K562 (cell line): ENCODE measurements at regions not wholly inside any gene's neighbourhood (a gene's known extent, or its start where the extent isn't known, plus 50 kb on each side); places are given as distances from the start of the nearest gene placed in this dataset.

Experiments used
- ATAC-seq: fragments of 200-7000 bp; cut with Tn5 transposase; 3 replicates; pipeline ENCODE4 v1.9.1; 2020; ENCODE audit warnings: moderate library complexity
- BruUV-seq: library from RNA; stranded (reverse); fragments of 400-500 nt; replicated peaks from 2 replicates; lab custom pipeline; 2021; lab: Mats Ljungman, UMichigan
- CTCF ChIA-PET: fragments of 300-600 bp; formaldehyde crosslinking; extraction: SDS; loops from one replicate; lab custom pipeline; 2021; ENCODE audit warnings: low intra/inter-chr PET ratio; lab: Yijun Ruan, JAX
- POLR2A ChIA-PET: fragments of 300-600, 350-650 bp; sonication (Branson Sonifier 250); formaldehyde crosslinking; extraction: SDS; loops from one replicate; lab custom pipeline; 2021; ENCODE audit warnings: antibody characterized with exemption, inconsistent platforms; lab: Yijun Ruan, JAX
- DNase-seq, 4 experiments: peaks; one replicate each; pipeline versions ENCODE4 v3.0.0 to v3.0.0-alpha.2; 2011 to 2018; ENCODE audit warnings: low spot score in 3 of 4, mixed read lengths in 3 of 4; ENCODE audit errors: extremely low read depth in 1 of 4
- FAIRE-seq: peaks from 2 replicates; lab custom pipeline; 2011; peaks lifted over from hg19 to GRCh38; lab: Jason Lieb, UNC
- H2AFZ ChIP-seq: 2 replicates; pipeline ENCODE4 v1.6.0; 2011; ENCODE audit warnings: low read depth, low read length, control low read depth, inconsistent platforms
- H3K27ac ChIP-seq: fragments of 200-600 bp; 3 replicates; pipeline ENCODE4 v1.8.0; 2011; ENCODE audit warnings: low read depth, mild to moderate bottlenecking, control low read depth, inconsistent platforms, low read length, moderate library complexity, mixed read lengths; ENCODE audit errors: extremely low read depth
- H3K27me3 ChIP-seq, 2 experiments: fragments of 300-600 bp in 1 of 2; 2 replicates in 1 of 2; 3 replicates in 1 of 2; pipeline versions ENCODE4 v1.6.0 to v1.8.0; 2011; ENCODE audit warnings: inconsistent platforms in 2 of 2, low read length in 2 of 2, mild to moderate bottlenecking in 1 of 2, mixed read lengths in 1 of 2, moderate library complexity in 1 of 2; ENCODE audit not compliant: control insufficient read depth in 2 of 2, insufficient read depth in 2 of 2
- H3K36me3 ChIP-seq: fragments of 300-600 bp; 3 replicates; pipeline ENCODE4 v1.8.0; 2011; ENCODE audit warnings: mild to moderate bottlenecking, low read length, inconsistent platforms; ENCODE audit not compliant: control insufficient read depth, insufficient read depth
- H3K4me1 ChIP-seq, 2 experiments: fragments of 200-600 bp in 1 of 2; replicated peaks in 1 of 2; 2 replicates in 1 of 2; 3 replicates in 1 of 2; pipeline versions ENCODE4 v1.5.1 to v1.8.0; 2011; ENCODE audit warnings: inconsistent platforms in 2 of 2, low read length in 2 of 2, mild to moderate bottlenecking in 1 of 2, mixed read lengths in 1 of 2, moderate library complexity in 1 of 2; ENCODE audit not compliant: control insufficient read depth in 2 of 2, insufficient read depth in 2 of 2
- H3K4me2 ChIP-seq: 2 replicates; pipeline ENCODE4 v1.6.1; 2011; ENCODE audit warnings: low read length, control low read depth, inconsistent platforms, mixed read lengths; ENCODE audit not compliant: insufficient read depth
- H3K4me3 ChIP-seq: fragments of 200-600 bp; sonication (generic), shearing (Covaris generic); 2 replicates; pipeline ENCODE4 v1.5.1; 2016; ENCODE audit warnings: control low read depth, inconsistent platforms
- H3K79me2 ChIP-seq: fragments of 200-600 bp; 3 replicates; pipeline ENCODE4 v1.8.0; 2011; ENCODE audit warnings: low read length, inconsistent platforms; ENCODE audit not compliant: control insufficient read depth, insufficient read depth
- H3K9ac ChIP-seq, 2 experiments: 2 replicates each; pipeline versions ENCODE4 v1.6.0 to v1.6.1; 2011; ENCODE audit warnings: low read depth in 2 of 2, low read length in 2 of 2, control low read depth in 1 of 2, inconsistent platforms in 1 of 2, mild to moderate bottlenecking in 1 of 2, mixed read lengths in 1 of 2; ENCODE audit not compliant: insufficient read depth in 1 of 2
- H3K9me1 ChIP-seq: one replicate; pipeline ENCODE4 v1.6.0; 2011; ENCODE audit warnings: inconsistent platforms, mild to moderate bottlenecking, low read length, moderate library complexity; ENCODE audit not compliant: control insufficient read depth, insufficient read depth
- H3K9me3 ChIP-seq: replicated peaks from 2 replicates; pipeline ENCODE4 v1.5.1; 2011; ENCODE audit warnings: low read depth, low read length, inconsistent platforms; ENCODE audit not compliant: control insufficient read depth, insufficient read depth
- H4K20me1 ChIP-seq: replicated peaks from 2 replicates; pipeline ENCODE4 v1.6.1; 2011; ENCODE audit warnings: low read length, inconsistent platforms, mixed read lengths; ENCODE audit not compliant: control insufficient read depth, insufficient read depth
- ARID2 ChIP-seq: fragments of 450-650 bp; IDR thresholded peaks from 2 replicates; pipeline ENCODE4 v1.6.1; 2017; ENCODE audit warnings: antibody characterized with exemption, mild to moderate bottlenecking
- ATF6 ChIP-seq: sonication (generic); formaldehyde crosslinking; IDR thresholded peaks from 2 replicates; pipeline ENCODE4 v1.4.0; 2020; ENCODE audit warnings: mild to moderate bottlenecking, missing genetic modification reagents
- CREM ChIP-seq: IDR thresholded peaks from 2 replicates; pipeline ENCODE4 v1.6.1; 2014; ENCODE audit warnings: antibody characterized with exemption, low read depth
- ESRRB ChIP-seq: fragments of 250-450 bp; sonication (Bioruptor Pico); IDR thresholded peaks from 2 replicates; pipeline ENCODE4 v1.5.0; 2020; ENCODE audit warnings: mild to moderate bottlenecking, moderate library complexity, borderline replicate concordance
- FOXA1 ChIP-seq: fragments of 450-650 bp; IDR thresholded peaks from 2 replicates; pipeline ENCODE4 v1.6.1; 2016; ENCODE audit warnings: mild to moderate bottlenecking, borderline replicate concordance
- PCBP2 ChIP-seq: fragments of 200-400 bp; formaldehyde crosslinking; IDR thresholded peaks from 2 replicates; pipeline ENCODE4 v1.6.1; 2018; ENCODE audit warnings: low read length, low read depth, mild to moderate bottlenecking, moderate library complexity; ENCODE audit not compliant: poor library complexity, severe bottlenecking
- RBM17 ChIP-seq: fragments of 200-400 bp; formaldehyde crosslinking; IDR thresholded peaks from 2 replicates; pipeline ENCODE4 v1.6.1; 2017; ENCODE audit warnings: low read depth, mild to moderate bottlenecking, low read length, borderline replicate concordance
- ZNF695 ChIP-seq: fragments of 450-650 bp; formaldehyde crosslinking; IDR thresholded peaks from 2 replicates; pipeline ENCODE4 v1.4.0; 2020; ENCODE audit warnings: mild to moderate bottlenecking, moderate library complexity
- ZNF77 ChIP-seq: fragments of 250-450 bp; sonication (Bioruptor Pico); IDR thresholded peaks from 2 replicates; pipeline ENCODE4 v1.5.0; 2020
- in situ Hi-C: fragments of 300-500 bp; cut with MboI; formaldehyde crosslinking; loops from 4 replicates; pipeline ENCODE4 v1.15.0; 2018; ENCODE audit warnings: inconsistent platforms, mixed read lengths
- intact Hi-C: fragments of 100-400 bp; cut with micrococcal nuclease; formaldehyde crosslinking; loops from 2 replicates; pipeline ENCODE4 v1.14.2; 2022

- Histone ChIP-seq H3K9me3 (no peaks in the 10 kb centered on the region; the same call in 1 of the 2 replicates), H3K4me2 (no peak overlapping the region), H4K20me1 (no peaks in the 10 kb centered on the region), H3K9me1 (no peaks in the 10 kb centered on the region), H3K9ac (no peak overlapping the region), H3K4me3 (no peak overlapping the region), H3K27me3 (no peaks in the 10 kb centered on the region), H3K36me3 (no peaks in the 10 kb centered on the region)
- in situ Hi-C loops, result no loop called here
- DNase-seq, result no peak
- BruUV-seq, result no TSS peak
- POLR2A ChIA-PET, result no interaction called here
- no peak for ATAC-seq
- TF ChIP-seq ZNF695 (CRISPR knock-in tag), result no peak
- no peak for TF ChIP-seq ARID2
- no peak for TF ChIP-seq ZNF77
- no peak for TF ChIP-seq ESRRB (CRISPR knock-in tag)
- no peak for TF ChIP-seq RBM17
- no peak for TF ChIP-seq PCBP2
- no peak for TF ChIP-seq ATF6 (CRISPR knock-in tag)
- TF ChIP-seq CREM, result no peak
- TF ChIP-seq FOXA1, result no peak
- TF ChIP-seq, all 486 proteins: peak for 0
- Histone ChIP-seq H3K27ac (no peak overlapping the region), H3K79me2 (no peaks in the 10 kb centered on the region), H3K4me1 (no peaks in the 10 kb centered on the region), H2AFZ (no peak overlapping the region)
- CTCF ChIA-PET, result no interaction called here
- intact Hi-C loops, result no loop called here
- FAIRE-seq, result no peak
These were observed 579.4 kb upstream of the FAM98A start for GRCh38 chr2:34178482-34178881.
